ENCODE measurements at regions not wholly inside any gene's neighbourhood (a gene's known extent, or its start where the extent isn't known, plus 50 kb on each side); places are given as distances from the start of the nearest gene placed in this dataset.

GRCh38 chr5:61637566-61637965, 305.5 kb downstream of the ZSWIM6 start:
- H3K36me3 ChIP-seq (ENCODE audit: control insufficient read depth, insufficient read depth, low read length): no peaks in the 10 kb centered on the region
- H3K4me1 ChIP-seq (ENCODE audit: control insufficient read depth, insufficient read depth, low read length): peaks cover 12% of the 10 kb centered on the region; the same call in 1 of the 2 replicates
- H3K9me3 ChIP-seq (ENCODE audit: control insufficient read depth, insufficient read depth, low read length): no peaks in the 10 kb centered on the region
- H3K27me3 ChIP-seq (ENCODE audit: control insufficient read depth, insufficient read depth, low read length): no peaks in the 10 kb centered on the region
- no peak overlapping the region for H3K27ac ChIP-seq (ENCODE audit: low read depth, low read length)
- no peak overlapping the region for H3K4me3 ChIP-seq (ENCODE audit: low read depth, low read length)
- no peak overlapping the region for H3K9ac ChIP-seq (ENCODE audit: low read depth, low read length)

- no peak overlapping the region for H3K9ac ChIP-seq (ENCODE audit: low read depth, low read length)
Observed at GRCh38 chr5:61638476-61638875, 306.4 kb downstream of the ZSWIM6 start.

GRCh38 chr5:61640179-61641021, 308.3 kb downstream of the ZSWIM6 start:
- Histone ChIP-seq H3K9me3 (ENCODE audit: control insufficient read depth, insufficient read depth, low read length) (no peaks in the 10 kb centered on the region), H3K27ac (ENCODE audit: low read depth, low read length) (no peak overlapping the region), H3K4me1 (ENCODE audit: control insufficient read depth, insufficient read depth, low read length) (peaks cover 12% of the 10 kb centered on the region; the same call in 1 of the 2 replicates), H3K9ac (ENCODE audit: low read depth, low read length) (no peak overlapping the region), H3K4me3 (ENCODE audit: low read depth, low read length) (no peak overlapping the region), H3K27me3 (ENCODE audit: control insufficient read depth, insufficient read depth, low read length) (no peaks in the 10 kb centered on the region), H3K36me3 (ENCODE audit: control insufficient read depth, insufficient read depth, low read length) (no peaks in the 10 kb centered on the region)

More at GRCh38 chr5:61638476-61638875, 306.4 kb downstream of the ZSWIM6 start:
- H3K9me3 ChIP-seq (ENCODE audit: control insufficient read depth, insufficient read depth, low read length): no peaks in the 10 kb centered on the region
- no peak overlapping the region for H3K27ac ChIP-seq (ENCODE audit: low read depth, low read length)
- H3K4me1 ChIP-seq (ENCODE audit: control insufficient read depth, insufficient read depth, low read length): peaks cover 12% of the 10 kb centered on the region; the same call in 1 of the 2 replicates
- no peaks in the 10 kb centered on the region for H3K27me3 ChIP-seq (ENCODE audit: control insufficient read depth, insufficient read depth, low read length)
- H3K36me3 ChIP-seq (ENCODE audit: control insufficient read depth, insufficient read depth, low read length): no peaks in the 10 kb centered on the region
- H3K4me3 ChIP-seq (ENCODE audit: low read depth, low read length): no peak overlapping the region

- peaks cover 9% of the 10 kb centered on the region; the same call in 1 of the 2 replicates for H3K4me1 ChIP-seq (ENCODE audit: control insufficient read depth, insufficient read depth, low read length)
- no peak overlapping the region for H3K9ac ChIP-seq (ENCODE audit: low read depth, low read length)
- no peaks in the 10 kb centered on the region for H3K36me3 ChIP-seq (ENCODE audit: control insufficient read depth, insufficient read depth, low read length)
- H3K9me3 ChIP-seq (ENCODE audit: control insufficient read depth, insufficient read depth, low read length): no peaks in the 10 kb centered on the region
- no peak overlapping the region for H3K27ac ChIP-seq (ENCODE audit: low read depth, low read length)
- no peaks in the 10 kb centered on the region for H3K27me3 ChIP-seq (ENCODE audit: control insufficient read depth, insufficient read depth, low read length)
- no peak overlapping the region for H3K4me3 ChIP-seq (ENCODE audit: low read depth, low read length)
Observed at GRCh38 chr5:61641748-61642565, 309.9 kb downstream of the ZSWIM6 start.

GRCh38 chr5:61647672-61648071, 315.6 kb downstream of the ZSWIM6 start:
- H3K27me3 ChIP-seq (ENCODE audit: control insufficient read depth, insufficient read depth, low read length): no peaks in the 10 kb centered on the region; the same call in 1 of the 2 replicates
- H3K4me3 ChIP-seq (ENCODE audit: low read depth, low read length): no peak overlapping the region
- no peak overlapping the region for H3K9ac ChIP-seq (ENCODE audit: low read depth, low read length)
- H3K4me1 ChIP-seq (ENCODE audit: control insufficient read depth, insufficient read depth, low read length): no peaks in the 10 kb centered on the region
- no peaks in the 10 kb centered on the region for H3K9me3 ChIP-seq (ENCODE audit: control insufficient read depth, insufficient read depth, low read length)
- H3K27ac ChIP-seq (ENCODE audit: low read depth, low read length): no peak overlapping the region
- no peaks in the 10 kb centered on the region for H3K36me3 ChIP-seq (ENCODE audit: control insufficient read depth, insufficient read depth, low read length)

GRCh38 chr5:61649231-61649630, 317.2 kb downstream of the ZSWIM6 start:
- no peak overlapping the region for H3K4me3 ChIP-seq (ENCODE audit: low read depth, low read length)
- no peaks in the 10 kb centered on the region for H3K4me1 ChIP-seq (ENCODE audit: control insufficient read depth, insufficient read depth, low read length)
- H3K9me3 ChIP-seq (ENCODE audit: control insufficient read depth, insufficient read depth, low read length): no peaks in the 10 kb centered on the region
- H3K27me3 ChIP-seq (ENCODE audit: control insufficient read depth, insufficient read depth, low read length): no peaks in the 10 kb centered on the region; the same call in 1 of the 2 replicates
- H3K9ac ChIP-seq (ENCODE audit: low read depth, low read length): no peak overlapping the region
- no peak overlapping the region for H3K27ac ChIP-seq (ENCODE audit: low read depth, low read length)
- no peaks in the 10 kb centered on the region for H3K36me3 ChIP-seq (ENCODE audit: control insufficient read depth, insufficient read depth, low read length)

GRCh38 chr5:61649971-61650370, 317.9 kb downstream of the ZSWIM6 start:
- H3K9me3 ChIP-seq (ENCODE audit: control insufficient read depth, insufficient read depth, low read length): no peaks in the 10 kb centered on the region
- no peak overlapping the region for H3K27ac ChIP-seq (ENCODE audit: low read depth, low read length)
- H3K9ac ChIP-seq (ENCODE audit: low read depth, low read length): no peak overlapping the region
- H3K27me3 ChIP-seq (ENCODE audit: control insufficient read depth, insufficient read depth, low read length): no peaks in the 10 kb centered on the region; the same call in 1 of the 2 replicates
- no peaks in the 10 kb centered on the region for H3K36me3 ChIP-seq (ENCODE audit: control insufficient read depth, insufficient read depth, low read length)
- H3K4me3 ChIP-seq (ENCODE audit: low read depth, low read length): no peak overlapping the region
- H3K4me1 ChIP-seq (ENCODE audit: control insufficient read depth, insufficient read depth, low read length): no peaks in the 10 kb centered on the region

- H3K9me3 ChIP-seq (ENCODE audit: control insufficient read depth, insufficient read depth, low read length): no peaks in the 10 kb centered on the region
- no peak overlapping the region for H3K27ac ChIP-seq (ENCODE audit: low read depth, low read length)
- H3K4me3 ChIP-seq (ENCODE audit: low read depth, low read length): no peak overlapping the region
- H3K36me3 ChIP-seq (ENCODE audit: control insufficient read depth, insufficient read depth, low read length): no peaks in the 10 kb centered on the region
- H3K4me1 ChIP-seq (ENCODE audit: control insufficient read depth, insufficient read depth, low read length): no peaks in the 10 kb centered on the region
- H3K27me3 ChIP-seq (ENCODE audit: control insufficient read depth, insufficient read depth, low read length): no peaks in the 10 kb centered on the region; the same call in 1 of the 2 replicates
- H3K9ac ChIP-seq (ENCODE audit: low read depth, low read length): no peak overlapping the region
Observed at GRCh38 chr5:61650661-61651060, 318.6 kb downstream of the ZSWIM6 start.

GRCh38 chr5:61651195-61651594, 319.1 kb downstream of the ZSWIM6 start:
- Histone ChIP-seq H3K4me1 (ENCODE audit: control insufficient read depth, insufficient read depth, low read length) (no peaks in the 10 kb centered on the region), H3K9ac (ENCODE audit: low read depth, low read length) (no peak overlapping the region), H3K4me3 (ENCODE audit: low read depth, low read length) (no peak overlapping the region), H3K27me3 (ENCODE audit: control insufficient read depth, insufficient read depth, low read length) (no peaks in the 10 kb centered on the region; the same call in 1 of the 2 replicates), H3K36me3 (ENCODE audit: control insufficient read depth, insufficient read depth, low read length) (no peaks in the 10 kb centered on the region), H3K27ac (ENCODE audit: low read depth, low read length) (no peak overlapping the region), H3K9me3 (ENCODE audit: control insufficient read depth, insufficient read depth, low read length) (no peaks in the 10 kb centered on the region)

- Histone ChIP-seq H3K27me3 (ENCODE audit: control insufficient read depth, insufficient read depth, low read length) (no peaks in the 10 kb centered on the region; the same call in 1 of the 2 replicates), H3K9ac (ENCODE audit: low read depth, low read length) (no peak overlapping the region), H3K36me3 (ENCODE audit: control insufficient read depth, insufficient read depth, low read length) (no peaks in the 10 kb centered on the region), H3K4me3 (ENCODE audit: low read depth, low read length) (no peak overlapping the region), H3K9me3 (ENCODE audit: control insufficient read depth, insufficient read depth, low read length) (no peaks in the 10 kb centered on the region), H3K4me1 (ENCODE audit: control insufficient read depth, insufficient read depth, low read length) (no peaks in the 10 kb centered on the region), H3K27ac (ENCODE audit: low read depth, low read length) (no peak overlapping the region)
Observed at GRCh38 chr5:61652916-61653315, 320.9 kb downstream of the ZSWIM6 start.
